GM23338 (cell line): ENCODE measurements at regions not wholly inside any gene's neighbourhood (a gene's known extent, or its start where the extent isn't known, plus 50 kb on each side); places are given as distances from the start of the nearest gene placed in this dataset.

Experiments used
- ATAC-seq: fragments of 200-7000 bp; cut with Tn5 transposase; 3 replicates; pipeline ENCODE4 v1.9.1; 2020
- DNase-seq: peaks from one replicate; pipeline ENCODE4 v3.0.0-alpha.2; 2015; ENCODE audit warnings: low spot score
- H2AFZ ChIP-seq: fragments of 200-600 bp; sonication (generic); 2 replicates; pipeline ENCODE4 v1.8.0; 2016; ENCODE audit warnings: antibody characterized with exemption, mild to moderate bottlenecking, moderate library complexity
- H3F3A ChIP-seq: fragments of 200-600 bp; sonication (generic); replicated peaks from 2 replicates; pipeline ENCODE4 v1.8.0; 2017; ENCODE audit warnings: antibody characterized with exemption, mixed run types, low read depth
- H3K27ac ChIP-seq: fragments of 200-600 bp; sonication (generic); 2 replicates; pipeline ENCODE4 v1.6.1; 2016; ENCODE audit warnings: low read depth
- H3K27me3 ChIP-seq: fragments of 200-600 bp; sonication (generic); 2 replicates; pipeline ENCODE4 v1.8.0; 2016; ENCODE audit warnings: mild to moderate bottlenecking, mixed run types, moderate library complexity; ENCODE audit not compliant: insufficient read depth
- H3K36me3 ChIP-seq: fragments of 200-600 bp; sonication (generic); 2 replicates; pipeline ENCODE4 v1.8.0; 2016; ENCODE audit warnings: mild to moderate bottlenecking; ENCODE audit not compliant: insufficient read depth
- H3K4me1 ChIP-seq: fragments of 200-600 bp; sonication (generic); 2 replicates; pipeline ENCODE4 v1.8.0; 2016; ENCODE audit warnings: mild to moderate bottlenecking, moderate library complexity; ENCODE audit not compliant: insufficient read depth
- H3K4me2 ChIP-seq: fragments of 200-600 bp; sonication (generic); 2 replicates; pipeline ENCODE4 v1.7.1; 2017; ENCODE audit warnings: mixed run types
- H3K4me3 ChIP-seq: fragments of 200-600 bp; sonication (generic); 2 replicates; pipeline ENCODE4 v1.6.1; 2016; ENCODE audit warnings: mixed run types
- H3K79me2 ChIP-seq: fragments of 200-600 bp; sonication (generic); replicated peaks from 2 replicates; pipeline ENCODE4 v1.8.0; 2017; ENCODE audit warnings: mild to moderate bottlenecking; ENCODE audit not compliant: insufficient read depth
- H3K9me2 ChIP-seq: fragments of 200-600 bp; sonication (generic); 2 replicates; pipeline ENCODE4 v1.8.0; 2017; ENCODE audit not compliant: insufficient read depth
- H4K20me1 ChIP-seq: fragments of 200-600 bp; sonication (generic); replicated peaks from 2 replicates; pipeline ENCODE4 v1.8.0; 2017; ENCODE audit warnings: mild to moderate bottlenecking; ENCODE audit not compliant: insufficient read depth
- H3K27ac Mint-ChIP-seq: 2 replicates; pipeline ENCODE4 v1.8.0; 2020; ENCODE audit warnings: inconsistent platforms, mild to moderate bottlenecking, moderate library complexity, mixed read lengths
- H3K27me3 Mint-ChIP-seq: 3 replicates; pipeline ENCODE4 v1.8.0; 2022; ENCODE audit warnings: low read depth, mild to moderate bottlenecking, moderate library complexity, mixed read lengths, inconsistent platforms; ENCODE audit not compliant: insufficient read depth, poor library complexity
- H3K36me3 Mint-ChIP-seq: 3 replicates; pipeline ENCODE4 v1.8.0; 2021; ENCODE audit warnings: low read depth, mild to moderate bottlenecking, inconsistent platforms, moderate library complexity, mixed read lengths
- H3K4me1 Mint-ChIP-seq: 3 replicates; pipeline ENCODE4 v1.8.0; 2020; ENCODE audit warnings: mild to moderate bottlenecking, inconsistent platforms, mixed read lengths
- H3K4me3 Mint-ChIP-seq: 3 replicates; pipeline ENCODE4 v1.8.0; 2021; ENCODE audit warnings: moderate library complexity, mild to moderate bottlenecking, inconsistent platforms, mixed read lengths
- H3K9me3 Mint-ChIP-seq: 3 replicates; pipeline ENCODE4 v1.8.0; 2020; ENCODE audit warnings: moderate library complexity, mild to moderate bottlenecking, inconsistent platforms, mixed read lengths
- CTCF ChIP-seq, 2 experiments: fragments of 200-600 bp in 1 of 2; sonication (generic) in 1 of 2; conservative IDR thresholded peaks; 2 replicates each; pipeline versions ENCODE4 v1.5.1 to v1.6.1; 2016 to 2017; ENCODE audit warnings: antibody characterized with exemption in 2 of 2, low read depth in 2 of 2, mild to moderate bottlenecking in 2 of 2, moderate library complexity in 1 of 2
- ETS1 ChIP-seq: IDR thresholded peaks from 2 replicates; pipeline ENCODE4 v1.6.1; 2016; ENCODE audit warnings: antibody characterized with exemption
- EZH2 ChIP-seq: fragments of 200-600 bp; sonication (generic); IDR thresholded peaks from one replicate; pipeline ENCODE4 v1.8.0; 2017; ENCODE audit warnings: antibody characterized with exemption, mild to moderate bottlenecking, low read depth; ENCODE audit not compliant: unreplicated experiment
- JUNB ChIP-seq: IDR thresholded peaks from one replicate; pipeline ENCODE4 v1.6.1; 2016; ENCODE audit warnings: antibody characterized with exemption; ENCODE audit not compliant: unreplicated experiment
- POLR2AphosphoS5 ChIP-seq: IDR thresholded peaks from 2 replicates; pipeline ENCODE4 v1.6.1; 2016; ENCODE audit warnings: antibody characterized with exemption, low read depth
- REST ChIP-seq: IDR thresholded peaks from one replicate; pipeline ENCODE4 v1.6.1; 2018; ENCODE audit warnings: antibody characterized with exemption; ENCODE audit not compliant: unreplicated experiment
- STAT1 ChIP-seq: IDR thresholded peaks from one replicate; pipeline ENCODE4 v1.6.1; 2016; ENCODE audit warnings: antibody characterized with exemption; ENCODE audit not compliant: unreplicated experiment
- ZNF114 ChIP-seq: fragments of 250-450 bp; sonication (Bioruptor Pico); IDR thresholded peaks from 2 replicates; pipeline ENCODE4 v1.5.0; 2020; ENCODE audit warnings: mild to moderate bottlenecking, moderate library complexity
- ZNF462 ChIP-seq: fragments of 250-450 bp; sonication (Bioruptor Pico); IDR thresholded peaks from 2 replicates; pipeline ENCODE4 v1.5.0; 2020; ENCODE audit warnings: mild to moderate bottlenecking, moderate library complexity

GRCh38 chr1:83765125-83765524, 233.8 kb downstream of the TTLL7 start:
- Histone ChIP-seq H4K20me1 (no peaks in the 10 kb centered on the region), H3K9me2 (no peaks in the 10 kb centered on the region), H2AFZ (no peak overlapping the region), H3K27me3 (no peaks in the 10 kb centered on the region), H3K79me2 (no peaks in the 10 kb centered on the region), H3F3A (no peaks in the 10 kb centered on the region), H3K4me1 (no peaks in the 10 kb centered on the region), H3K27ac (no peak overlapping the region), H3K4me3 (no peak overlapping the region), H3K36me3 (no peaks in the 10 kb centered on the region), H3K4me2 (no peak overlapping the region)
- TF ChIP-seq JUNB, result no peak
- no peak for TF ChIP-seq CTCF (conservative IDR thresholded peaks at IDR 0.05; ENCODE audit: low read depth in 2 of 2)
- TF ChIP-seq STAT1, result no peak
- no peak for TF ChIP-seq ETS1
- TF ChIP-seq POLR2AphosphoS5, result no peak
- no peak for TF ChIP-seq ZNF462 (CRISPR knock-in tag)
- TF ChIP-seq EZH2, result no peak
- no peak for TF ChIP-seq REST
- no peak for TF ChIP-seq ZNF114 (CRISPR knock-in tag)
- H3K27me3 Mint-ChIP-seq, result no peaks in the 10 kb centered on the region
- no peak for DNase-seq
- H3K4me1 Mint-ChIP-seq, result peaks cover 22% of the 10 kb centered on the region
- no peak overlapping the region for H3K4me3 Mint-ChIP-seq
- no peaks in the 10 kb centered on the region for H3K9me3 Mint-ChIP-seq
- 0 out of 2 replicates have a peak overlapping the region, but pooled peaks have one; percentile 41 for H3K27ac Mint-ChIP-seq
- no peak for ATAC-seq
- no peaks in the 10 kb centered on the region for H3K36me3 Mint-ChIP-seq
